22Rv1 (cell line): ENCODE measurements at regions not wholly inside any gene's neighbourhood (a gene's known extent, or its start where the extent isn't known, plus 50 kb on each side); places are given as distances from the start of the nearest gene placed in this dataset.

Experiments
- CTCF ChIP-seq: fragments of 450-650 bp; IDR thresholded peaks from 2 replicates; pipeline ENCODE4 v1.5.1; 2017; ENCODE audit warnings: mild to moderate bottlenecking
- ZFX ChIP-seq: fragments of 450-650 bp; IDR thresholded peaks from 2 replicates; pipeline ENCODE4 v1.6.1; 2017; ENCODE audit warnings: antibody characterized with exemption, borderline replicate concordance

- TF ChIP-seq CTCF (no peak), ZFX (no peak)
Observed at GRCh38 chr1:48069662-48070395, 72.6 kb upstream of the TRABD2B start.
